AG09319 (cell line): ENCODE measurements at regions not wholly inside any gene's neighbourhood (a gene's known extent, or its start where the extent isn't known, plus 50 kb on each side); places are given as distances from the start of the nearest gene placed in this dataset.

Source experiments
- DNase-seq: peaks from one replicate; pipeline ENCODE4 v3.0.0-alpha.2; 2010; ENCODE audit warnings: low read depth; ENCODE audit errors: extremely low read depth
- TF ChIP-seq, protein P1 (sequence below): IDR thresholded peaks from 2 replicates; pipeline ENCODE4 v1.5.1; 2011; ENCODE audit warnings: low read depth, mild to moderate bottlenecking, inconsistent platforms, low read length, moderate library complexity

DNA sequence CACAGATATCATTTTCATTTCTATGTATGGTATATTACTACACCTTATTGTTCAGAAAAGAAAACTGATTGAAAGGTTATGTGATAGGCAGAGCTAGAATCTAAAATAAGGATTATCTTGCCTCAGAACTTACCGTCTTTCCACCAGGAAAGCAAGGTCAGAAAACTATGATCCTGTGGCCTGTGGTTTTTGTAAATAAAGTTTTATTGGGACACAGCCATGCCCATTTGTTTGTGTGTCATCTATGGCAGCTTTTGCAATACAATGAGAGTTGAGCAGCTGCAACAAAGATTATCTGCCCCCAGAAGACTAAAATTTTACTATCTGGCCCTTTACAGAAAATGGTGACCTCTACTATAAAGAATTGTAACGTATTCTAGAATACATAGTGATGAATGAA, 314.7 kb upstream of the SLCO3A1 start:
- no peak for DNase-seq
- TF ChIP-seq, protein P1, sequence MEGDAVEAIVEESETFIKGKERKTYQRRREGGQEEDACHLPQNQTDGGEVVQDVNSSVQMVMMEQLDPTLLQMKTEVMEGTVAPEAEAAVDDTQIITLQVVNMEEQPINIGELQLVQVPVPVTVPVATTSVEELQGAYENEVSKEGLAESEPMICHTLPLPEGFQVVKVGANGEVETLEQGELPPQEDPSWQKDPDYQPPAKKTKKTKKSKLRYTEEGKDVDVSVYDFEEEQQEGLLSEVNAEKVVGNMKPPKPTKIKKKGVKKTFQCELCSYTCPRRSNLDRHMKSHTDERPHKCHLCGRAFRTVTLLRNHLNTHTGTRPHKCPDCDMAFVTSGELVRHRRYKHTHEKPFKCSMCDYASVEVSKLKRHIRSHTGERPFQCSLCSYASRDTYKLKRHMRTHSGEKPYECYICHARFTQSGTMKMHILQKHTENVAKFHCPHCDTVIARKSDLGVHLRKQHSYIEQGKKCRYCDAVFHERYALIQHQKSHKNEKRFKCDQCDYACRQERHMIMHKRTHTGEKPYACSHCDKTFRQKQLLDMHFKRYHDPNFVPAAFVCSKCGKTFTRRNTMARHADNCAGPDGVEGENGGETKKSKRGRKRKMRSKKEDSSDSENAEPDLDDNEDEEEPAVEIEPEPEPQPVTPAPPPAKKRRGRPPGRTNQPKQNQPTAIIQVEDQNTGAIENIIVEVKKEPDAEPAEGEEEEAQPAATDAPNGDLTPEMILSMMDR: no peak

DNA sequence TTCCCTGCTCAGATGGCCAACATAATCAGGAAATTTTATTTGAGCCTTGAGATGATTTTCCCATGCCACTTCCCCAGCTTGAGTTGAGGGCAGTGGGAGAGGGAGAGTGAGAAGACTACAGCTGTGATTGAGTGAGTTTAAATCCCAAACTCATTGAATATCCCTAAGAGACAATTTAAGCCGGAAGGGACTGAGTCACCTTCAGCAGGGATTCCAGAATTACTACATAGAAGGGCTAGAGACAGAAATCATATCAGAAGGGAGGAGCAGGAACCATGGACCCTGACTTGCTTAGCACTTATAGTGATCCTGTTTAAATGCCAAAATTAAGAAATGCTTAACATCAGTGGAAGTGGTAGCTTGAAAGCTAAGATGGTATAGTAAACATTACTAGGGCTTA, 312.2 kb upstream of the SLCO3A1 start:
- no peak for DNase-seq
- TF ChIP-seq, protein P1: no peak

DNA sequence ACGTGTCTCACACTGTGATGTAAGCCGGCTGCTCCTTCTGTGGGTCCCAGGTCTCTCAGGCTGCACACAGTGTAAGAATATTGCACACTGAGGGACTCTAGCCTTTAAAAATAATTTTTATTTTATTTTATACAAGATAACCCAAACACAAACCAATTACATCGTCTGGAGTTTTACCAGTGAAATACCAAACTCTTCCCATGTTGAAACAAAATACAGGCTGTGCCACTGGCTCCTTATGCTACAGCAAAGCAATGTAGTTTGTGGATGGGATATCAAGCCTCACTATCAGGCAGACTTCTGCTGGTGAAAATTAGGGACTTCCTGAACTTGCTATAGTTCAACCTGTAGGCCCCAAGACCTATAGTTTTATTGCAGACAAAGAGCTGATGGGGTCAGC, 311.3 kb upstream of the SLCO3A1 start:
- TF ChIP-seq, protein P1: no peak
- DNase-seq: no peak

DNA sequence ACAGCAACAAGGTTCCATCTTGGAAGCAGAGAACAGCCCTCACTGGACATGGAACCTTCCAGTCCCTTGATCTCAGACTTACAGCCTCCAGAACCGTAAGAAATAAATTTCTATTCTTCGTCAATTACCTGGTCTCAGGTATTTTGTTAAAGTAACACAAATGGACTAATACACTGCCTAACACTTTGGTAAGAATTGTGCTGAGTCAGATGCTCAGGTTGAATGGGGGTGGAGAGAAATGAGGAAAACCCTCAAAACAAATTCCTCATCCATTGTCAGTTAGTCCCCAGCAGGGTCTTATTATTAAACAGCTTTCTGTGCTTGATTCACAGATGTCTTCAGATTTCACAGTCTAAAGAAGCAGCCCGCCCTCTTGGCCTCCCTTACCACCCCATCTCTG, 306.2 kb upstream of the SLCO3A1 start:
- no peak for DNase-seq
- TF ChIP-seq, protein P1: no peak

DNA sequence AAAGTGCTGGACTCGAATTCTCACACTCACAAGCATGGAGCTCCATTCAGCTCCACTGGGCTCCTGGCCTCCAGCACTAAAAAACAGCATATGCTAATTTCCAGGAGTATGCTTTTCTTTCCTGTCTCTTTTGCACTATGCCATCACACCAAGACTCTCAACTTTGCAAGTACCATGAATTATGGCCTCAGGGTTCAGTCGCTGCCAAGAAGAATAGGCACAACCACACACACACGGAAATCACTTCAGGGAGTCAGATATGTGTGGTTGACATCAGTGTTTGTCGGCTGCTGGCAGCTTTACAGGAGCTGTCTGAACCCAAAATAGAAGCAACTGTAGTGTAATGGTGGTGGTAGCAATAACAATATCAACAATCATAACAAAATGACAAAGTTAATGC, 305.0 kb upstream of the SLCO3A1 start:
- TF ChIP-seq, protein P1: no peak
- no peak for DNase-seq

DNA sequence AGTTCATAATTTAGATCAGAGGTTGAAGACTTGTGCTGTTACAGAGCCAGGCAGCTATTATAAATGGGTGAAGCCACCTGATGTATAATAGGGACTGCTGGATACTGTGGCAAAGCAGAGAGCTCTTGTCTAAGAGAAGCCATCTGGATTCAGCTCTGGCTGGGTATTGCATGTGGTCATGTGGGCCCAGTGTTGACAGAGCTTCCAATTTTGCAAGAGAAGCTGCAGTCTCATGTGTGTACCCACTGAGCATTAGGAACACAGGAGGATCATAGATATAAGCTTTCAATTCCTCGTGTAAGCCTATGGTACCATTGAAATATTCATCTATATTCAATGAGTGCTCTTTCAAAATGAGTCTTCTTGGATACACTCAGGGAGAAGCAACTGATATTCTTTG, 303.9 kb upstream of the SLCO3A1 start:
- TF ChIP-seq, protein P1: no peak
- no peak for DNase-seq

DNA sequence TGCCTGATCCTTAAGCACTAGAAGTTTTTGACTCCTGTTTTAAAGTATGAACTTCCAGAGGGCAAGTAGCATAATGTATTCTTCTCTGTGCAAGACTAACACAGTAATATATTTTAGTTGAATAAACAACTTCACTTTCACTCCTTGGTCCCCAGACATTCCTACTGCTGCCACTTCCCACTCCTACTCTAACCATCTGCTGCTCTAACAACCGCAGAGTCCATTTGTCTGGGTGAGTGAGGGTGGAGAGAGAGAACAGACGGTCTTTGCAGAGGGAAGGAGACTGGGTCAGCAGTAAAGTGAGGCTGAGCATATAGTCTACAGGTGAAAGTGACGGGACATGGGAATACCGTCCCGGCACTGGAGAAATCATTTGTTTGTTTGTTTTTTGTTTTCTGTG, 301.0 kb upstream of the SLCO3A1 start:
- TF ChIP-seq, protein P1: no peak
- no peak for DNase-seq
